ENCODE measurements at regions not wholly inside any gene's neighbourhood (a gene's known extent, or its start where the extent isn't known, plus 50 kb on each side); places are given as distances from the start of the nearest gene placed in this dataset.

DNA sequence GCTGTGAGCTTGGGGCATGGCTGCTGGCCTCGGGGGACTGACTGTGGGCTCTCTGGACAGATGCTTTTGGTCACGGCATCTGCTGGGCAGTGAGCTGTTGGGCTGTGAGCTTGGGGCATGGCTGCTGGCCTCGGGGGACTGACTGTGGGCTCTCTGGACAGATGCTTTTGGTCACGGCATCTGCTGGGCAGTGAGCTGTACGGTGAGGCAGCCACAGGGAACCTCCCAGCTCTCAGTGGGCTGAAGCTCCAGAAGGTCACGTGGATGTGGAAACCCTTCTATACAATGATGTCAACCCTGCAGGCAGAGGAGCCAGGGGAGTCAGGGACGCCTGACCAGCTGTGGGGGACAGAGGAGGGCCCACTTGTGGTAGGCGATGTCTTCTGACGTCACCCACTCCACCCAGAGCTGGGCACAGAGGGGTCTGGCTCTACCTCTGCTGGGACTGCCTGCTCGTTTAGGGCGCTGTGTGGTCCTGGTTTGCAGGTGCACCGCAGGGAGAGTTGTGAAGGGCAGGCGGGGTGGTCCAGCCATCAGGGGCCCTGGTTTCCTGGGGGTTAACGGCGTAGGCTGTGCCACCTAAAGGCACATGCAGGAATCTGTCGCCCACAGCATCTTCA is 1331.3 kb downstream of the BRD1 start:
- TF ChIP-seq, protein P1, sequence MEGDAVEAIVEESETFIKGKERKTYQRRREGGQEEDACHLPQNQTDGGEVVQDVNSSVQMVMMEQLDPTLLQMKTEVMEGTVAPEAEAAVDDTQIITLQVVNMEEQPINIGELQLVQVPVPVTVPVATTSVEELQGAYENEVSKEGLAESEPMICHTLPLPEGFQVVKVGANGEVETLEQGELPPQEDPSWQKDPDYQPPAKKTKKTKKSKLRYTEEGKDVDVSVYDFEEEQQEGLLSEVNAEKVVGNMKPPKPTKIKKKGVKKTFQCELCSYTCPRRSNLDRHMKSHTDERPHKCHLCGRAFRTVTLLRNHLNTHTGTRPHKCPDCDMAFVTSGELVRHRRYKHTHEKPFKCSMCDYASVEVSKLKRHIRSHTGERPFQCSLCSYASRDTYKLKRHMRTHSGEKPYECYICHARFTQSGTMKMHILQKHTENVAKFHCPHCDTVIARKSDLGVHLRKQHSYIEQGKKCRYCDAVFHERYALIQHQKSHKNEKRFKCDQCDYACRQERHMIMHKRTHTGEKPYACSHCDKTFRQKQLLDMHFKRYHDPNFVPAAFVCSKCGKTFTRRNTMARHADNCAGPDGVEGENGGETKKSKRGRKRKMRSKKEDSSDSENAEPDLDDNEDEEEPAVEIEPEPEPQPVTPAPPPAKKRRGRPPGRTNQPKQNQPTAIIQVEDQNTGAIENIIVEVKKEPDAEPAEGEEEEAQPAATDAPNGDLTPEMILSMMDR (IDR thresholded peaks at IDR 0.05) = no peak
- TF ChIP-seq ZFX (IDR thresholded peaks at IDR 0.05; ENCODE audit: borderline replicate concordance) = no peak
